GM12864 (cell line): ENCODE measurements at regions not wholly inside any gene's neighbourhood (a gene's known extent, or its start where the extent isn't known, plus 50 kb on each side); places are given as distances from the start of the nearest gene placed in this dataset.
"Not testable (repeated sequence)": the region's sequence is repeated elsewhere in the genome, so short reads cannot be mapped to it uniquely, and the experiment has no call there.

ENCODE experiments used
- DNase-seq: peaks from one replicate; pipeline ENCODE4 v3.0.0-alpha.2; 2011; ENCODE audit warnings: low read depth
- H3K4me3 ChIP-seq: 2 replicates; pipeline ENCODE4 v1.5.1; 2011; ENCODE audit warnings: mild to moderate bottlenecking, low read depth, low read length, control low read depth
- CTCF ChIP-seq: IDR thresholded peaks from 2 replicates; pipeline ENCODE4 v1.5.1; 2011; ENCODE audit warnings: low read depth, mild to moderate bottlenecking, moderate library complexity, low read length, control low read depth, inconsistent platforms; ENCODE audit errors: missing control alignments

GRCh38 chr6:9131201-9131600 is 695.9 kb upstream of the SLC35B3 start:
- no peak overlapping the region for H3K4me3 ChIP-seq
- no peak for TF ChIP-seq CTCF
- DNase-seq: no peak

GRCh38 chr6:9128970-9129369 is 693.6 kb upstream of the SLC35B3 start:
- DNase-seq: no peak
- TF ChIP-seq CTCF: no peak
- H3K4me3 ChIP-seq: no peak overlapping the region

GRCh38 chr6:9126878-9127560 is 691.7 kb upstream of the SLC35B3 start:
- no peak for DNase-seq
- TF ChIP-seq CTCF: no peak
- no peak overlapping the region for H3K4me3 ChIP-seq

GRCh38 chr6:9126034-9126433 is 690.7 kb upstream of the SLC35B3 start:
- not testable (repeated sequence) for DNase-seq, H3K4me3 ChIP-seq

GRCh38 chr6:9121549-9121948 is 686.2 kb upstream of the SLC35B3 start:
- H3K4me3 ChIP-seq: no peak overlapping the region
- no peak for DNase-seq
- no peak for TF ChIP-seq CTCF

GRCh38 chr6:9116026-9116425 is 680.7 kb upstream of the SLC35B3 start:
- TF ChIP-seq CTCF: no peak
- H3K4me3 ChIP-seq: no peak overlapping the region
- DNase-seq: no peak

GRCh38 chr6:9112544-9112943 is 677.2 kb upstream of the SLC35B3 start:
- no peak for TF ChIP-seq CTCF
- no peak for DNase-seq

More at GRCh38 chr6:9112544-9112943, 677.2 kb upstream of the SLC35B3 start:
- no peak overlapping the region for H3K4me3 ChIP-seq
